BJ (cell line): ENCODE measurements at regions not wholly inside any gene's neighbourhood (a gene's known extent, or its start where the extent isn't known, plus 50 kb on each side); places are given as distances from the start of the nearest gene placed in this dataset.

Source experiments
- CTCF ChIA-PET: fragments of 350-600 bp; formaldehyde crosslinking; extraction: SDS; loops from one replicate; lab custom pipeline; 2021; ENCODE audit warnings: antibody characterized with exemption, inconsistent platforms; lab: Yijun Ruan, JAX
- POLR2A ChIA-PET: fragments of 300-600 bp; sonication (Branson Sonifier 250); formaldehyde crosslinking; extraction: SDS; loops from one replicate; lab custom pipeline; 2021; ENCODE audit warnings: antibody characterized with exemption; lab: Charles Lee
- DNase-seq: peaks from one replicate; pipeline ENCODE4 v3.0.0-alpha.2; 2011; ENCODE audit warnings: low read depth
- H3K27me3 ChIP-seq: 2 replicates; pipeline ENCODE4 v1.6.0; 2011; ENCODE audit warnings: low read length; ENCODE audit not compliant: control insufficient read depth, insufficient read depth
- H3K36me3 ChIP-seq: 2 replicates; pipeline ENCODE4 v1.5.1; 2011; ENCODE audit warnings: low read length; ENCODE audit not compliant: control insufficient read depth, insufficient read depth
- H3K4me3 ChIP-seq: 2 replicates; pipeline ENCODE4 v1.5.1; 2011; ENCODE audit warnings: low read depth, mild to moderate bottlenecking, control low read depth, low read length
- CTCF ChIP-seq: IDR thresholded peaks from 2 replicates; pipeline ENCODE4 v1.5.1; 2011; ENCODE audit warnings: low read depth, mild to moderate bottlenecking, control low read depth, inconsistent platforms, low read length, moderate library complexity; ENCODE audit not compliant: insufficient read depth

DNA sequence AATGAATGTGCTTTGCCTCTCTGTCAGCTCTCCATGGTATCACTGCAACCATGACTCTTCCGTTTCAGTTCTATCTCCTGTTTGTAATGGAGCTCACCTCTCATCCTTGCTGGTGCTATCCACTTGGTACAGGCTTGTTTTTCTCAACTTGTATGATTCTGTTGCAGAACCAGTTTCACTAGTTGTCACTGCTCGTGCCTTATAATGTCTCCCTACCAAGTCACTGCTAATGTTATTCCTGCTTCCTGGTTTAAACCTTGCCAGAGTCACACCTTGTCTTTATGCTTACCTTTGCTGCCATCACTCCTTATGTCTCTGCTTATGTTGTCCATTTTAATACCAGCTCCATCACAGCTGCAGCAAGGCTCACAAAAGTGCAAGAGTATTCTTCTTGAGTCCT lies 1191.0 kb upstream of the LRRTM1 start:
- Histone ChIP-seq H3K4me3 (no peak overlapping the region), H3K27me3 (no peaks in the 10 kb centered on the region), H3K36me3 (no peaks in the 10 kb centered on the region)
- ChIA-PET CTCF (no interaction called here), POLR2A (no interaction called here)
- TF ChIP-seq CTCF: no peak
- no peak for DNase-seq

DNA sequence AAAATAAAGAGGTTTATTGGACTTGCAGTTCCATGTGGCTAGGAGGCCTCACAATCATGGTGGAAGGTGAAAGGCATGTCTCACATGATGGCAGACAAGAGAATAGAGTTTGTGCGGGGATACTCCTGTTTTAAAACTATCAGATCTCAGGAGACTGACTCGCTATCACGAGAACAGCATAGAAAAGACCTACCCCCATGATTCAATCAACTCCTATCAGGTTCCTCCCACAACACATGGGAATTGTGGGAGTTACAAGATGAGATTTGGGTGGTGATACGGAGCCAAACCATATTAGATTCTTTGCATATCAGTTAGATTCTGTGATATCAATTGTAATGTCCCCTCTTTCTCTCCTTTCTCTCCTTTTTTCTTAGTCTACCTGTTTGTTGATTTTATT lies 1178.7 kb upstream of the LRRTM1 start:
- H3K4me3 ChIP-seq: no peak overlapping the region
- no peak for TF ChIP-seq CTCF
- ChIA-PET POLR2A (no interaction called here), CTCF (no interaction called here)
- no peaks in the 10 kb centered on the region for H3K27me3 ChIP-seq
- no peak for DNase-seq
- H3K36me3 ChIP-seq: no peaks in the 10 kb centered on the region

- ChIA-PET POLR2A (no interaction called here), CTCF (no interaction called here)
- Histone ChIP-seq H3K36me3 (no peaks in the 10 kb centered on the region), H3K4me3 (no peak overlapping the region), H3K27me3 (no peaks in the 10 kb centered on the region)
- DNase-seq: no peak
- no peak for TF ChIP-seq CTCF
Observed at GRCh38 chr2:81481994-81482368, 1177.4 kb upstream of the LRRTM1 start.

- H3K27me3 ChIP-seq: no peaks in the 10 kb centered on the region
- no peak for TF ChIP-seq CTCF
- POLR2A ChIA-PET: no interaction called here
- no peaks in the 10 kb centered on the region for H3K36me3 ChIP-seq
- no peak for DNase-seq
- no peak overlapping the region for H3K4me3 ChIP-seq
- CTCF ChIA-PET: no interaction called here
Observed at GRCh38 chr2:81481242-81481993, 1176.9 kb upstream of the LRRTM1 start.

- ChIA-PET CTCF (no interaction called here), POLR2A (no interaction called here)
- Histone ChIP-seq H3K36me3 (no peaks in the 10 kb centered on the region), H3K27me3 (no peaks in the 10 kb centered on the region), H3K4me3 (no peak overlapping the region)
- TF ChIP-seq CTCF: no peak
- DNase-seq: no peak
Observed at GRCh38 chr2:81467096-81467495, 1162.5 kb upstream of the LRRTM1 start.
